H1 (cell line): ENCODE measurements at regions not wholly inside any gene's neighbourhood (a gene's known extent, or its start where the extent isn't known, plus 50 kb on each side); places are given as distances from the start of the nearest gene placed in this dataset.

Experiments used
- CTCF ChIA-PET: fragments of 300-600 bp; sonication (Branson Sonifier 250); formaldehyde crosslinking; loops from one replicate; lab custom pipeline; 2021; ENCODE audit not compliant: partially characterized antibody; lab: Charles Lee
- POLR2A ChIA-PET: fragments of 300-600 bp; sonication (Branson Sonifier 250); formaldehyde crosslinking; loops from one replicate; lab custom pipeline; 2021; ENCODE audit warnings: inconsistent platforms; ENCODE audit not compliant: partially characterized antibody; lab: Charles Lee
- DNase-seq, 2 experiments: peaks; one replicate each; pipeline versions ENCODE4 v3.0.0 to v3.0.0-alpha.2; 2010 to 2022; ENCODE audit warnings: low spot score in 2 of 2, low read depth in 1 of 2, mixed read lengths in 1 of 2
- FAIRE-seq: peaks from 2 replicates; lab custom pipeline; 2011; peaks lifted over from hg19 to GRCh38; lab: Jason Lieb, UNC
- H2AFZ ChIP-seq: 2 replicates; pipeline ENCODE4 v1.8.1; 2012; ENCODE audit warnings: low read length, inconsistent platforms
- H2AK5ac ChIP-seq: 2 replicates; pipeline ENCODE4 v1.6.1; 2013; ENCODE audit warnings: low read depth, low read length
- H2BK120ac ChIP-seq: replicated peaks from 2 replicates; pipeline ENCODE3; 2013; ENCODE audit warnings: low read depth, low read length, inconsistent platforms
- H2BK12ac ChIP-seq: 2 replicates; pipeline ENCODE4 v1.6.1; 2013; ENCODE audit warnings: low read depth, low read length
- H2BK15ac ChIP-seq: 2 replicates; pipeline ENCODE4 v1.6.1; 2013; ENCODE audit warnings: low read length
- H2BK20ac ChIP-seq: 2 replicates; pipeline ENCODE4 v1.6.1; 2013; ENCODE audit warnings: low read length
- H2BK5ac ChIP-seq: 2 replicates; pipeline ENCODE4 v1.6.1; 2013; ENCODE audit warnings: low read depth, low read length
- H3K14ac ChIP-seq: 2 replicates; pipeline ENCODE4 v1.6.1; 2013; ENCODE audit warnings: inconsistent platforms; ENCODE audit not compliant: insufficient read length
- H3K18ac ChIP-seq: 2 replicates; pipeline ENCODE4 v1.6.1; 2013; ENCODE audit warnings: low read length; ENCODE audit errors: extremely low read depth
- H3K23ac ChIP-seq: 2 replicates; pipeline ENCODE4 v1.6.1; 2013; ENCODE audit warnings: inconsistent platforms; ENCODE audit not compliant: insufficient read length
- H3K23me2 ChIP-seq: 2 replicates; pipeline ENCODE4 v1.6.1; 2013; ENCODE audit warnings: low read depth, low read length
- H3K27ac ChIP-seq: 2 replicates; pipeline ENCODE4 v1.6.1; 2011; ENCODE audit warnings: low read depth, low read length, inconsistent platforms
- H3K27me3 ChIP-seq, 4 experiments: replicated peaks in 1 of 4; 1 replicate in 1 of 4; 2 replicates in 3 of 4; pipeline versions ENCODE4 v1.6.1 to v1.8.1; 2011 to 2013; ENCODE audit warnings: low read length in 3 of 4, mild to moderate bottlenecking in 3 of 4, inconsistent platforms in 2 of 4, mixed read lengths in 2 of 4, moderate library complexity in 1 of 4; ENCODE audit not compliant: control insufficient read depth in 3 of 4, insufficient read depth in 3 of 4; ENCODE audit errors: extremely low read depth in 1 of 4
- H3K36me3 ChIP-seq, 4 experiments: 2 replicates each; pipeline versions ENCODE4 v1.6.1 to v1.8.1; 2011 to 2013; ENCODE audit warnings: mild to moderate bottlenecking in 4 of 4, low read length in 3 of 4, moderate library complexity in 2 of 4, control low read depth in 1 of 4, inconsistent platforms in 1 of 4; ENCODE audit not compliant: insufficient read depth in 4 of 4, control insufficient read depth in 2 of 4
- H3K4ac ChIP-seq: replicated peaks from 2 replicates; pipeline ENCODE3; 2013; ENCODE audit warnings: low read length, low read depth, mixed read lengths, inconsistent platforms; ENCODE audit not compliant: insufficient read length
- H3K4me1 ChIP-seq, 4 experiments: replicated peaks in 1 of 4; 1 replicate in 1 of 4; 2 replicates in 3 of 4; pipeline versions ENCODE4 v1.6.1 to v1.8.1; 2011 to 2013; ENCODE audit warnings: low read length in 3 of 4, inconsistent platforms in 2 of 4, mixed read lengths in 1 of 4; ENCODE audit not compliant: insufficient read depth in 4 of 4, control insufficient read depth in 3 of 4
- H3K4me2 ChIP-seq, 2 experiments: 2 replicates each; pipeline versions ENCODE4 v1.6.1 to v1.8.1; 2011 to 2013; ENCODE audit warnings: low read depth in 2 of 2, low read length in 2 of 2, control low read depth in 1 of 2, inconsistent platforms in 1 of 2, mild to moderate bottlenecking in 1 of 2; ENCODE audit not compliant: insufficient read depth in 1 of 2
- H3K4me3 ChIP-seq, 4 experiments: fragments of 200-600, 300-600 bp in 1 of 4; sonication (generic), shearing (Covaris generic), sonication (Bioruptor Twin) in 1 of 4; 2 replicates each; pipeline versions ENCODE4 v1.5.1 to v1.8.1; 2011 to 2016; ENCODE audit warnings: low read length in 4 of 4, low read depth in 3 of 4, control low read depth in 2 of 4, inconsistent platforms in 2 of 4, mild to moderate bottlenecking in 2 of 4, mixed read lengths in 1 of 4, moderate library complexity in 1 of 4; ENCODE audit not compliant: insufficient read depth in 2 of 4; ENCODE audit errors: extremely low read depth in 1 of 4
- H3K56ac ChIP-seq: replicated peaks from 2 replicates; pipeline ENCODE3; 2013; ENCODE audit warnings: low read depth, mild to moderate bottlenecking, mixed read lengths, low read length, inconsistent platforms; ENCODE audit not compliant: insufficient read length
- H3K79me1 ChIP-seq: 2 replicates; pipeline ENCODE4 v1.6.1; 2013; ENCODE audit warnings: low read depth, low read length, control low read depth
- H3K79me2 ChIP-seq, 2 experiments: 2 replicates each; pipeline versions ENCODE4 v1.6.1 to v1.8.1; 2012 to 2013; ENCODE audit warnings: low read length in 2 of 2, mild to moderate bottlenecking in 2 of 2, inconsistent platforms in 1 of 2; ENCODE audit not compliant: insufficient read depth in 2 of 2, control insufficient read depth in 1 of 2
- H3K9ac ChIP-seq, 4 experiments: replicated peaks in 1 of 4; 1 replicate in 1 of 4; 2 replicates in 3 of 4; pipeline versions ENCODE4 v1.6.1 to v1.8.1; 2011 to 2013; ENCODE audit warnings: low read depth in 3 of 4, low read length in 3 of 4, control low read depth in 2 of 4, mild to moderate bottlenecking in 2 of 4, moderate library complexity in 2 of 4, inconsistent platforms in 1 of 4; ENCODE audit errors: extremely low read depth in 1 of 4
- H3K9me3 ChIP-seq, 2 experiments: 2 replicates each; pipeline versions ENCODE4 v1.6.1 to v1.8.1; 2012 to 2013; ENCODE audit warnings: mild to moderate bottlenecking in 2 of 2, moderate library complexity in 2 of 2, control low read depth in 1 of 2, inconsistent platforms in 1 of 2, low read depth in 1 of 2, low read length in 1 of 2, mixed read lengths in 1 of 2; ENCODE audit not compliant: insufficient read depth in 2 of 2
- H4K20me1 ChIP-seq, 2 experiments: replicated peaks in 1 of 2; 2 replicates each; pipeline versions ENCODE3 to v1.8.1; 2011 to 2013; ENCODE audit warnings: inconsistent platforms in 2 of 2, low read length in 2 of 2, mild to moderate bottlenecking in 1 of 2; ENCODE audit not compliant: insufficient read depth in 2 of 2, control insufficient read depth in 1 of 2
- H4K5ac ChIP-seq: 2 replicates; pipeline ENCODE4 v1.6.1; 2013; ENCODE audit warnings: low read length, low read depth, mixed read lengths, inconsistent platforms; ENCODE audit not compliant: insufficient read length
- H4K8ac ChIP-seq: 2 replicates; pipeline ENCODE4 v1.8.0; 2013; ENCODE audit warnings: mild to moderate bottlenecking, moderate library complexity, low read length, inconsistent platforms; ENCODE audit not compliant: insufficient read depth; ENCODE audit errors: extremely low read depth
- H4K91ac ChIP-seq: replicated peaks from 2 replicates; pipeline ENCODE3; 2013; ENCODE audit warnings: low read length, mixed read lengths, inconsistent platforms; ENCODE audit not compliant: insufficient read length
- ASH2L ChIP-seq: fragments of 200-600, 300-600 bp; sonication (generic); IDR thresholded peaks from one replicate; pipeline ENCODE4 v1.7.1; 2017; ENCODE audit warnings: low read length
- BRCA1 ChIP-seq: IDR thresholded peaks from 2 replicates; pipeline ENCODE4 v1.6.1; 2012; ENCODE audit warnings: low read depth, low read length, improper control_type of control experiment
- CEBPB ChIP-seq: IDR thresholded peaks from 2 replicates; pipeline ENCODE4 v1.6.1; 2012; ENCODE audit warnings: low read depth, low read length
- CHD1 ChIP-seq: IDR thresholded peaks from 2 replicates; pipeline ENCODE4 v1.6.1; 2012; ENCODE audit warnings: low read depth, low read length, improper control_type of control experiment
- CTBP2 ChIP-seq: IDR thresholded peaks from 2 replicates; pipeline ENCODE4 v1.7.0; 2011; ENCODE audit warnings: borderline replicate concordance, mild to moderate bottlenecking, moderate library complexity, mixed read lengths, low read length; ENCODE audit not compliant: insufficient read depth, insufficient read length
- FOSL1 ChIP-seq: IDR thresholded peaks from 2 replicates; pipeline ENCODE4 v1.6.1; 2011; ENCODE audit warnings: mild to moderate bottlenecking, low read depth, low read length, moderate library complexity; ENCODE audit not compliant: insufficient read depth
- HDAC2 ChIP-seq, 2 experiments: fragments of 300-600 bp in 1 of 2; sonication (generic) in 1 of 2; IDR thresholded peaks; 2 replicates each; pipeline ENCODE4 v1.6.1; 2011 to 2012; ENCODE audit warnings: low read depth in 2 of 2, low read length in 2 of 2, mild to moderate bottlenecking in 2 of 2, moderate library complexity in 2 of 2, borderline replicate concordance in 1 of 2, inconsistent platforms in 1 of 2
- JUND ChIP-seq: IDR thresholded peaks from 2 replicates; pipeline ENCODE4 v1.6.1; 2011; ENCODE audit warnings: mild to moderate bottlenecking, improper control_type of control experiment, low read length
- KDM4A ChIP-seq: IDR thresholded peaks from one replicate; pipeline ENCODE4 v1.7.1; 2012; ENCODE audit warnings: low read depth, mild to moderate bottlenecking, moderate library complexity, low read length, inconsistent platforms; ENCODE audit not compliant: severe bottlenecking
- POLR2A ChIP-seq, 2 experiments: IDR thresholded peaks; 1 replicate in 1 of 2; 2 replicates in 1 of 2; pipeline ENCODE4 v1.6.1; 2011; ENCODE audit warnings: low read depth in 2 of 2, low read length in 2 of 2, mild to moderate bottlenecking in 2 of 2; ENCODE audit errors: control extremely low read depth in 1 of 2
- RFX5 ChIP-seq: IDR thresholded peaks from 2 replicates; pipeline ENCODE4 v1.6.1; 2011; ENCODE audit warnings: low read depth, low read length, improper control_type of control experiment, borderline replicate concordance
- RNF2 ChIP-seq: fragments of 200-900, 300-1000 bp; sonication (generic); IDR thresholded peaks from 2 replicates; pipeline ENCODE4 v1.7.1; 2016; ENCODE audit warnings: borderline replicate concordance, low read depth, mild to moderate bottlenecking, antibody characterized with exemption, low read length; ENCODE audit not compliant: poor library complexity, severe bottlenecking; ENCODE audit errors: missing control alignments
- RXRA ChIP-seq: IDR thresholded peaks from 2 replicates; pipeline ENCODE4 v1.6.1; 2011; ENCODE audit warnings: low read depth, mild to moderate bottlenecking, low read length, moderate library complexity; ENCODE audit not compliant: insufficient read depth
- SRF ChIP-seq: IDR thresholded peaks from 2 replicates; pipeline ENCODE4 v1.6.1; 2011; ENCODE audit warnings: mild to moderate bottlenecking, low read depth, low read length, moderate library complexity
- TAF1 ChIP-seq: IDR thresholded peaks from 2 replicates; pipeline ENCODE4 v1.6.1; 2011; ENCODE audit warnings: mild to moderate bottlenecking, low read depth, low read length
- TBP ChIP-seq: IDR thresholded peaks from 2 replicates; pipeline ENCODE4 v1.6.1; 2011; ENCODE audit warnings: low read depth, low read length, improper control_type of control experiment
- WGBS, 2 experiments: shearing (Covaris generic) in 1 of 2; methylation state at CpG; one replicate each; pipeline versions ENCODE4 v1.1.6 to v1.1.7; 2013 to 2015; ENCODE audit warnings: low lambda C conversion rate in 2 of 2, mixed read lengths in 2 of 2, inconsistent platforms in 1 of 2, low coverage in 1 of 2, missing lambda C conversion rate in 1 of 2; ENCODE audit not compliant: insufficient replicate concordance in 2 of 2, insufficient coverage in 1 of 2, insufficient read length in 1 of 2; ENCODE audit errors: extremely low coverage in 1 of 2, missing lambda C conversion rate in 1 of 2; 5-methylcytosine and 5-hydroxymethylcytosine counted together

GRCh38 chr6:40098774-40099173 lies 164.5 kb upstream of the MOCS1 start:
- FAIRE-seq: no peak
- H2BK15ac ChIP-seq: no peak overlapping the region
- H3K4ac ChIP-seq: no peak overlapping the region
- TF ChIP-seq TBP (no peak), TAF1 (no peak), HDAC2 (IDR thresholded peaks at IDR 0.05; ENCODE audit: borderline replicate concordance in 1 of 2, low read depth in 2 of 2, low read length in 2 of 2) (no peak), SRF (no peak), POLR2A (IDR thresholded peaks at IDR 0.05; ENCODE audit: control extremely low read depth in 1 of 2, low read depth in 2 of 2, low read length in 2 of 2) (no peak), RXRA (no peak), JUND (no peak), ASH2L (no peak), RFX5 (no peak), CTBP2 (no peak), BRCA1 (no peak), CEBPB (no peak), FOSL1 (no peak), KDM4A (no peak), CHD1 (no peak), RNF2 (no peak)

More at GRCh38 chr6:40098774-40099173, 164.5 kb upstream of the MOCS1 start:
- Histone ChIP-seq H3K9me3 (no peaks in the 10 kb centered on the region), H3K4me2 (no peak overlapping the region), H2AFZ (no peak overlapping the region), H3K14ac (no peak overlapping the region), H3K4me3 (no peak overlapping the region), H4K8ac (no peak overlapping the region), H3K27ac (no peak overlapping the region), H2BK120ac (no peak overlapping the region), H3K79me1 (no peaks in the 10 kb centered on the region), H4K5ac (no peak overlapping the region), H3K36me3 (no peaks in the 10 kb centered on the region), H3K56ac (no peak overlapping the region), H2BK20ac (no peak overlapping the region), H4K20me1 (no peaks in the 10 kb centered on the region), H3K23me2 (no peaks in the 10 kb centered on the region), H3K4me1 (no peaks in the 10 kb centered on the region), H3K79me2 (no peaks in the 10 kb centered on the region), H3K23ac (no peak overlapping the region), H2AK5ac (no peak overlapping the region), H2BK12ac (no peak overlapping the region), H3K18ac (no peak overlapping the region), H4K91ac (no peak overlapping the region), H3K9ac (no peak overlapping the region), H2BK5ac (no peak overlapping the region), H3K27me3 (no peaks in the 10 kb centered on the region)
- ChIA-PET CTCF (interaction anchor here (1.0 kb wide), 2 partner anchors 14 to 232 kb away, joined by 3 read pairs; no protein-coding TSS in a partner anchor), POLR2A (no interaction called here)
- DNase-seq: no peak
- WGBS, 2 experiments: 81% methylated on average over 3 of the region's 3 CpGs; no CpG with 5 or more reads in 1 of the 2 experiments
